ENCODE measurements at regions not wholly inside any gene's neighbourhood (a gene's known extent, or its start where the extent isn't known, plus 50 kb on each side); places are given as distances from the start of the nearest gene placed in this dataset.

DNA sequence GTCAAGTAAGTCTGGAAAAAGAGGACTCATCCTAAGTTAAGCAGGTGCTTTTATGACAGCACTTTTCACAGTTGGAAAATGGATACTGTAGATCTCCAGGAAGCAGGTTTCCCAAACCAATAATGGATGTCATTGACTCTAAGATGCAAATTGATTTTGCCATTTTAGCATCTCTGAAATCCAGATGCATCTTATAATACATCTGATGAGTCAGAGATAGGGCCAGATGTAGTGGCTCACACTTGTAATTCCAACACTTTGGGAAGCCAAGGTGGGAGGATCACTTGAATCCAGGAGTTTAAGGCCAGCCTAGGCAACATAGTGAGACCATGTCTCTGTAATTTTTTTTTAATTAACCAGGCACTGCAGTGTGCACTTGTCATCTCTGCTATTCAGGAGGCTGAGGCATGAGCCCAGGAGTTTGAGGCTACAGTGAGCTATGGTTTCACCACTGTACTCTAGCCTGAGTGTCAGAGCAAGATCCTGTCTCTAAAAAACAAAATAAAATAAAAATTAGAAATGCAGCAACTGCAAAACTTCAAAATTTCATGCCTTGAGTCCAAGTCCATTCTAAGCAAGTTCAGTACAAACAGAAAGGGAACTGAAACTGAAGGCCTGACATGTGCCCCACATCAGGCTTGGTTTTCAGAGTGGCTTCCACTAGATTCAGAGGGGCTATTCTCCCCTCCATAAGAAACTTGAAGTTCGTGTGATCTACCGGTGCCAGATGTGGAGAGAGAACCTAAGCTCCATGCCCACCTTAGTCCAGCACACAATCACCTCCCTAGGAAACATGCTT, 267.8 kb upstream of the NCKAP5 start:
- H3K4me3 Mint-ChIP-seq, result no peak overlapping the region
- intact Hi-C loops (cut with micrococcal nuclease), result no loop called here
- TF ChIP-seq, protein P1, sequence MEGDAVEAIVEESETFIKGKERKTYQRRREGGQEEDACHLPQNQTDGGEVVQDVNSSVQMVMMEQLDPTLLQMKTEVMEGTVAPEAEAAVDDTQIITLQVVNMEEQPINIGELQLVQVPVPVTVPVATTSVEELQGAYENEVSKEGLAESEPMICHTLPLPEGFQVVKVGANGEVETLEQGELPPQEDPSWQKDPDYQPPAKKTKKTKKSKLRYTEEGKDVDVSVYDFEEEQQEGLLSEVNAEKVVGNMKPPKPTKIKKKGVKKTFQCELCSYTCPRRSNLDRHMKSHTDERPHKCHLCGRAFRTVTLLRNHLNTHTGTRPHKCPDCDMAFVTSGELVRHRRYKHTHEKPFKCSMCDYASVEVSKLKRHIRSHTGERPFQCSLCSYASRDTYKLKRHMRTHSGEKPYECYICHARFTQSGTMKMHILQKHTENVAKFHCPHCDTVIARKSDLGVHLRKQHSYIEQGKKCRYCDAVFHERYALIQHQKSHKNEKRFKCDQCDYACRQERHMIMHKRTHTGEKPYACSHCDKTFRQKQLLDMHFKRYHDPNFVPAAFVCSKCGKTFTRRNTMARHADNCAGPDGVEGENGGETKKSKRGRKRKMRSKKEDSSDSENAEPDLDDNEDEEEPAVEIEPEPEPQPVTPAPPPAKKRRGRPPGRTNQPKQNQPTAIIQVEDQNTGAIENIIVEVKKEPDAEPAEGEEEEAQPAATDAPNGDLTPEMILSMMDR (IDR thresholded peaks at IDR 0.05), result no peak
- H3K27me3 Mint-ChIP-seq, result no peaks in the 10 kb centered on the region
- CTCF ChIA-PET, result interaction anchor here (3.2 kb wide), 1 partner anchor 8 kb away, joined by 20 read pairs; no protein-coding TSS in a partner anchor
- peaks cover 7% of the 10 kb centered on the region for H3K4me1 Mint-ChIP-seq
- no peaks in the 10 kb centered on the region for H3K9me3 Mint-ChIP-seq
- H3K27ac Mint-ChIP-seq, result no peak overlapping the region
- no peak for ATAC-seq (ENCODE audit: low read depth)
- no peaks in the 10 kb centered on the region for H3K36me3 Mint-ChIP-seq (ENCODE audit: low read depth)
- DNase-seq, result no peak
- POLR2A ChIA-PET, result no interaction called here

DNA sequence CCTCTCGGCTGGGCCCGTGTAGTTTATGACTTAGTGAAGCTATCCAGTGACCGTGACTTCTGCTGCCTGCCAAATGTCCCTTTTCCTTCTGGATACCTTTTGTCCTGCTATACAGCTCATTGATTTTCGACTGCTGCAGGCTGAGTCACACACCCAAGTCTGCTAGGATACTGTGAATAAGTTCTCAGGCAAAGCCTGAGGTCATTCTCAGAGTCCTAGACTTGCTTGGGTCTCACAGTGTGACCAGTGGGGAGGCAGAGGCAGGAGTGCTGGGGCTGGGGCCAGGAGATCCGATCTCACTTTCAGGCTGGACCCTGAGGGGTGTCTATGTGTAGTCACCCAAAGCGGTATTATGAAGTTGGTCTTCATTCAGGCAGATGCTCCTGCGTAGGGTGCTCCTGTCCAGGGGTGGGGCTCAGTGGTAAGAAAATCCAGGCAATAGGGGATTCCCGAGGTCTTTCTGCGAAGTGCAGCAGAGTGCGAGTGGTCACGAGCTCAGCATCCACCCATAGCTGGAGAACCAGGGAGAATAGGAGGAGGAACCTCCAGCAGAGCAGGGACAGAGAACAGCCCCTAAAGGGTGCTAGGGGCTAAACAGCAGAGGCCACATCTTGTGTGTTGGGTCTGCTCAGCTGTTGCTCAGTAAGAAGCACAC, 268.6 kb upstream of the NCKAP5 start:
- intact Hi-C loops (cut with micrococcal nuclease), result no loop called here
- H3K36me3 Mint-ChIP-seq (ENCODE audit: low read depth), result no peaks in the 10 kb centered on the region
- H3K27me3 Mint-ChIP-seq, result no peaks in the 10 kb centered on the region
- CTCF ChIA-PET, result no interaction called here
- H3K27ac Mint-ChIP-seq, result no peak overlapping the region
- POLR2A ChIA-PET, result no interaction called here
- TF ChIP-seq, protein P1 (IDR thresholded peaks at IDR 0.05), result no peak
- H3K4me1 Mint-ChIP-seq, result peaks cover 7% of the 10 kb centered on the region
- no peak for DNase-seq
- no peaks in the 10 kb centered on the region for H3K9me3 Mint-ChIP-seq
- no peak overlapping the region for H3K4me3 Mint-ChIP-seq
- no peak for ATAC-seq (ENCODE audit: low read depth)

DNA sequence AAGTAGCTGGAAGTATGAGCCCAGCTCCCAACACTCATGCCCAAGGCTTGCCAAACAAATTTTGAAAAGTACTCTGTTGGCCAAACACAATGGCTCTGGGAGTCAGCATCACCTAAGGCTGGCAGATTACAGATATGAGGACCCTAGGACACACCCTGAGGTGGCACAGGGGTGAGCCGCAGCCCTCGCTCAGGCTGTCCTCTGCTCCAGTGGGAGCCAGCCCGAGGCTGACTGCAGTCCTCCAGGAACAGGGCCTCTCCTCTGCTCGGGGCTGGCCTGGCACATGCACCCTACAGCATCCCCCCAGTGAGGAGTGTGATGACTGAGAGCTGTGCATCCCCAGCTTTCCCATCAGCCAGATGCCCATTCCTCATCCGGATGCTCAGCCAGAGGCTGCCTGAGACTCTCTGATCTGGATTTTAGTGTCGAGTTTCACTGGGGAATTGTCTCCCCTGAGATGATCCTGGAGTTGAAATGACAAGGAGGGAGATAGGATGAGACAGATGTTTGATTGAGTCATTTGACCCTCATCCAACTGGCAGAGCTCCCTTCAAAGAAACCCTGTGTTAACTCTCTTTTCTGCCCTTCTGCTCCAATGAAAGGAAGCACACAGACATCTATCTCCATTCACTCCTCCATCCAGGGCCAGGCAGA, 269.3 kb upstream of the NCKAP5 start:
- Mint-ChIP-seq H3K36me3 (ENCODE audit: low read depth) (no peaks in the 10 kb centered on the region), H3K27ac (no peak overlapping the region), H3K4me1 (peaks cover 7% of the 10 kb centered on the region), H3K9me3 (no peaks in the 10 kb centered on the region), H3K4me3 (no peak overlapping the region), H3K27me3 (no peaks in the 10 kb centered on the region)
- TF ChIP-seq, protein P1 (IDR thresholded peaks at IDR 0.05), result no peak
- POLR2A ChIA-PET, result no interaction called here
- CTCF ChIA-PET, result no interaction called here
- no peak for ATAC-seq (ENCODE audit: low read depth)
- DNase-seq, result no peak
- intact Hi-C loops (cut with micrococcal nuclease), result no loop called here

DNA sequence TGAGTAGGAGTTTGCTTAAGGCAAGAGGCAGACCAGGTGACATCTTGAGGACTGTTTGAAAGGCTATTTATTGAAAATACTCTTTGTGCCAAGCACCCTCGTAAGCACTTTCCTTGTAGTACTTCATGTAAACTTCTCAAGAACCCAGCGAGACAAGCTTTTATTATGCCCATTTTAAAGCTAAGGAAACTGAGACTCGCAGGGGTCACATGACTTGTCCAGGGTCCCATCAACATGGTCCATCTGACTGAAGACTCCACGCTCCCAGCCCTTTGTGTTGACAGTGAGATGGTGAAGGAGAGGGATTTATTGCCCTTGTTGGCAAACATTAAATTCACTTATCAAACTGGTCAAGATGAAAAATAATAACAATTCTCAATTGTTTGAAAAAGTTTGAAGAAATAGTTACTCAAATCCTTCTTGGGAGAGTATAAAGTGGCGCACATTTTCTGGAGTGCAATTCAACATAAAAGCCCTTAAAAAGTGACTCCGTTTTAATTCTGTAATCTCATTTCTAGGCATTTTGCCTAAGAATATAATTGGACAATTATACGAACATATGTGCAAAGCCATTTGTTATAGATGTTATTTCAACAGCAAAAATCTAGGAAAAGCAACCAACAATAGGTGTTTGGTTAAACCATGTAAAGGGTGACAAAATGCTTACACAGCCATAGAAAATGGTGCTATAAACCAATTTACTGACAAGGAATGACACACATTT, 270.5 kb upstream of the NCKAP5 start:
- H3K9me3 Mint-ChIP-seq, result no peaks in the 10 kb centered on the region
- intact Hi-C loops (cut with micrococcal nuclease), result no loop called here
- ATAC-seq (ENCODE audit: low read depth) (no peak), DNase-seq (no peak)
- H3K4me1 Mint-ChIP-seq, result peaks cover 7% of the 10 kb centered on the region
- no peaks in the 10 kb centered on the region for H3K27me3 Mint-ChIP-seq
- no peak overlapping the region for H3K4me3 Mint-ChIP-seq
- POLR2A ChIA-PET, result no interaction called here
- H3K27ac Mint-ChIP-seq, result no peak overlapping the region
- no peaks in the 10 kb centered on the region for H3K36me3 Mint-ChIP-seq (ENCODE audit: low read depth)
- TF ChIP-seq, protein P1 (IDR thresholded peaks at IDR 0.05), result no peak
- CTCF ChIA-PET, result no interaction called here

Measured in activated B cell treated with CpG ODN at 0.5 μM for 24 hours (primary cell).